ENCODE measurements at regions not wholly inside any gene's neighbourhood (a gene's known extent, or its start where the extent isn't known, plus 50 kb on each side); places are given as distances from the start of the nearest gene placed in this dataset.

DNA sequence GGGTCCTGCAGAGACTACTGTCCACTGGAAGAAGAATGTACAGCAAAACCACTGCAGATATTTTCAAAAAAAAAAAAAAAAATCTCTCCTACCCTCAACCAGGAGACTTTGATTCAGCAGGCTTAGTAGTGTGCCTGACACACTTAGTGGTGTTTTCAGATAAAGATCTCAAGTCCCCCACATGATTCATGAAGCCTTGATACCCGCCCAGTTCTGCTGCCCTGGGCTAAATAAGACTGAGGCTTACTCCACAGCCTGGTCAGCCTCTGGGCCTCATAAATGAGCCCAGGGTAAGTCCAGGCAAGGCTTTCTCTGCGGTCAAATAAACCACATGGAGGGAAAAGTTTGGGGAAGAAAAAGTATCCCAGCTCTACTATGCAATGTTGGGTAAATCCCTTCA is 222.1 kb upstream of the ARID1B start:
- Histone ChIP-seq H3K79me2 (replicated peaks; ENCODE audit: insufficient read depth) (no peaks in the 10 kb centered on the region), H2AFZ (no peak overlapping the region), H3K4me1 (ENCODE audit: insufficient read depth) (no peaks in the 10 kb centered on the region), H3K9me2 (ENCODE audit: insufficient read depth) (peaks cover 7% of the 10 kb centered on the region; the same call in 1 of the 2 replicates), H3K4me2 (no peak overlapping the region), H3K36me3 (ENCODE audit: insufficient read depth) (no peaks in the 10 kb centered on the region; the same call in 1 of the 2 replicates), H3K27me3 (ENCODE audit: insufficient read depth) (no peaks in the 10 kb centered on the region), H3K27ac (ENCODE audit: low read depth) (no peak overlapping the region), H3K4me3 (no peak overlapping the region), H4K20me1 (replicated peaks; ENCODE audit: insufficient read depth) (no peaks in the 10 kb centered on the region), H3F3A (replicated peaks; ENCODE audit: low read depth) (no peaks in the 10 kb centered on the region)
- Mint-ChIP-seq H3K9me3 (peaks cover 8% of the 10 kb centered on the region; the same call in 2 of the 3 replicates), H3K27ac (no peak overlapping the region), H3K36me3 (ENCODE audit: low read depth) (no peaks in the 10 kb centered on the region; the same call in 2 of the 3 replicates), H3K27me3 (ENCODE audit: insufficient read depth, low read depth, poor library complexity) (peaks cover 7% of the 10 kb centered on the region), H3K4me1 (no peaks in the 10 kb centered on the region), H3K4me3 (no peak overlapping the region)
- ATAC-seq (no peak), DNase-seq (ENCODE audit: low spot score) (no peak)
- no peak for TF ChIP-seq EZH2phosphoT487 (IDR thresholded peaks at IDR 0.05; ENCODE audit: unreplicated experiment)
- TF ChIP-seq, protein P1, sequence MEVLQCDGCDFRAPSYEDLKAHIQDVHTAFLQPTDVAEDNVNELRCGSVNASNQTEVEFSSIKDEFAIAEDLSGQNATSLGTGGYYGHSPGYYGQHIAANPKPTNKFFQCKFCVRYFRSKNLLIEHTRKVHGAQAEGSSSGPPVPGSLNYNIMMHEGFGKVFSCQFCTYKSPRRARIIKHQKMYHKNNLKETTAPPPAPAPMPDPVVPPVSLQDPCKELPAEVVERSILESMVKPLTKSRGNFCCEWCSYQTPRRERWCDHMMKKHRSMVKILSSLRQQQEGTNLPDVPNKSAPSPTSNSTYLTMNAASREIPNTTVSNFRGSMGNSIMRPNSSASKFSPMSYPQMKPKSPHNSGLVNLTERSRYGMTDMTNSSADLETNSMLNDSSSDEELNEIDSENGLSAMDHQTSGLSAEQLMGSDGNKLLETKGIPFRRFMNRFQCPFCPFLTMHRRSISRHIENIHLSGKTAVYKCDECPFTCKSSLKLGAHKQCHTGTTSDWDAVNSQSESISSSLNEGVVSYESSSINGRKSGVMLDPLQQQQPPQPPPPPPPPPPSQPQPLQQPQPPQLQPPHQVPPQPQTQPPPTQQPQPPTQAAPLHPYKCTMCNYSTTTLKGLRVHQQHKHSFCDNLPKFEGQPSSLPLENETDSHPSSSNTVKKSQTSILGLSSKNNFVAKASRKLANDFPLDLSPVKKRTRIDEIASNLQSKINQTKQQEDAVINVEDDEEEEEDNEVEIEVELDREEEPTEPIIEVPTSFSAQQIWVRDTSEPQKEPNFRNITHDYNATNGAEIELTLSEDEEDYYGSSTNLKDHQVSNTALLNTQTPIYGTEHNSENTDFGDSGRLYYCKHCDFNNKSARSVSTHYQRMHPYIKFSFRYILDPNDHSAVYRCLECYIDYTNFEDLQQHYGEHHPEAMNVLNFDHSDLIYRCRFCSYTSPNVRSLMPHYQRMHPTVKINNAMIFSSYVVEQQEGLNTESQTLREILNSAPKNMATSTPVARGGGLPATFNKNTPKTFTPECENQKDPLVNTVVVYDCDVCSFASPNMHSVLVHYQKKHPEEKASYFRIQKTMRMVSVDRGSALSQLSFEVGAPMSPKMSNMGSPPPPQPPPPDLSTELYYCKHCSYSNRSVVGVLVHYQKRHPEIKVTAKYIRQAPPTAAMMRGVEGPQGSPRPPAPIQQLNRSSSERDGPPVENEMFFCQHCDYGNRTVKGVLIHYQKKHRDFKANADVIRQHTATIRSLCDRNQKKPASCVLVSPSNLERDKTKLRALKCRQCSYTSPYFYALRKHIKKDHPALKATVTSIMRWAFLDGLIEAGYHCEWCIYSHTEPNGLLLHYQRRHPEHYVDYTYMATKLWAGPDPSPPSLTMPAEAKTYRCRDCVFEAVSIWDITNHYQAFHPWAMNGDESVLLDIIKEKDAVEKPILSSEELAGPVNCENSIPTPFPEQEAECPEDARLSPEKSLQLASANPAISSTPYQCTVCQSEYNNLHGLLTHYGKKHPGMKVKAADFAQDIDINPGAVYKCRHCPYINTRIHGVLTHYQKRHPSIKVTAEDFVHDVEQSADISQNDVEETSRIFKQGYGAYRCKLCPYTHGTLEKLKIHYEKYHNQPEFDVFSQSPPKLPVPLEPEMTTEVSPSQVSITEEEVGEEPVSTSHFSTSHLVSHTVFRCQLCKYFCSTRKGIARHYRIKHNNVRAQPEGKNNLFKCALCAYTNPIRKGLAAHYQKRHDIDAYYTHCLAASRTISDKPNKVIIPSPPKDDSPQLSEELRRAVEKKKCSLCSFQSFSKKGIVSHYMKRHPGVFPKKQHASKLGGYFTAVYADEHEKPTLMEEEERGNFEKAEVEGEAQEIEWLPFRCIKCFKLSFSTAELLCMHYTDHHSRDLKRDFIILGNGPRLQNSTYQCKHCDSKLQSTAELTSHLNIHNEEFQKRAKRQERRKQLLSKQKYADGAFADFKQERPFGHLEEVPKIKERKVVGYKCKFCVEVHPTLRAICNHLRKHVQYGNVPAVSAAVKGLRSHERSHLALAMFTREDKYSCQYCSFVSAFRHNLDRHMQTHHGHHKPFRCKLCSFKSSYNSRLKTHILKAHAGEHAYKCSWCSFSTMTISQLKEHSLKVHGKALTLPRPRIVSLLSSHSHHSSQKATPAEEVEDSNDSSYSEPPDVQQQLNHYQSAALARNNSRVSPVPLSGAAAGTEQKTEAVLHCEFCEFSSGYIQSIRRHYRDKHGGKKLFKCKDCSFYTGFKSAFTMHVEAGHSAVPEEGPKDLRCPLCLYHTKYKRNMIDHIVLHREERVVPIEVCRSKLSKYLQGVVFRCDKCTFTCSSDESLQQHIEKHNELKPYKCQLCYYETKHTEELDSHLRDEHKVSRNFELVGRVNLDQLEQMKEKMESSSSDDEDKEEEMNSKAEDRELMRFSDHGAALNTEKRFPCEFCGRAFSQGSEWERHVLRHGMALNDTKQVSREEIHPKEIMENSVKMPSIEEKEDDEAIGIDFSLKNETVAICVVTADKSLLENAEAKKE (CRISPR knock-in tag; IDR thresholded peaks at IDR 0.05): no peak
- no peak for TF ChIP-seq JUNB (IDR thresholded peaks at IDR 0.05; ENCODE audit: unreplicated experiment)
- TF ChIP-seq ZNF114 (CRISPR knock-in tag; IDR thresholded peaks at IDR 0.05): no peak
- no peak for TF ChIP-seq POLR2AphosphoS5 (IDR thresholded peaks at IDR 0.05; ENCODE audit: low read depth)
- no peak for TF ChIP-seq STAT1 (IDR thresholded peaks at IDR 0.05; ENCODE audit: unreplicated experiment)

DNA sequence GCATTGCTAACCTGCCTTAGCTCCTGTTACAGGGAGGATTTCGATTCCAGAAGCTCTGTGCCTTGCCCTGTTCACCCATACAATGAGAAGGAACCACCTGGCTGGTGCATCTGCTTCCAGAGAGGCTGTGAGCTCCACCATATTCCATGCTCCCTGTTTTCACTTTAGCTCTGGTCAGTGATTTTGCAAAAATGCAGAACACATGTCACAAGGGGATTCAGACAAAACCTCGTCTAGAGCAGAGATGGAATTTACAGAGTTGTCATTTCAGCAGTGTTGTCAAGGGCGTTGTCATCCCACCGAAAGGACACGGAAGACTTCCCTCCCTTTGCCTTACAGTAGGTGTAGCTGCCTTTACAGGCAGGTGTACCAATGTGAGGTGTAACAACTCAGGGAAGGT is 223.0 kb upstream of the ARID1B start:
- Histone ChIP-seq H3K27me3 (ENCODE audit: insufficient read depth) (no peaks in the 10 kb centered on the region), H3K4me1 (ENCODE audit: insufficient read depth) (no peaks in the 10 kb centered on the region), H3F3A (replicated peaks; ENCODE audit: low read depth) (no peaks in the 10 kb centered on the region), H4K20me1 (replicated peaks; ENCODE audit: insufficient read depth) (no peaks in the 10 kb centered on the region), H2AFZ (no peak overlapping the region), H3K9me2 (ENCODE audit: insufficient read depth) (peaks cover 7% of the 10 kb centered on the region; the same call in 1 of the 2 replicates), H3K4me3 (no peak overlapping the region), H3K27ac (ENCODE audit: low read depth) (no peak overlapping the region), H3K36me3 (ENCODE audit: insufficient read depth) (no peaks in the 10 kb centered on the region; the same call in 1 of the 2 replicates), H3K79me2 (replicated peaks; ENCODE audit: insufficient read depth) (no peaks in the 10 kb centered on the region), H3K4me2 (no peak overlapping the region)
- Mint-ChIP-seq H3K4me3 (no peak overlapping the region), H3K4me1 (no peaks in the 10 kb centered on the region), H3K9me3 (peaks cover 3% of the 10 kb centered on the region; the same call in 1 of the 3 replicates), H3K27me3 (ENCODE audit: insufficient read depth, low read depth, poor library complexity) (peaks cover 7% of the 10 kb centered on the region), H3K36me3 (ENCODE audit: low read depth) (no peaks in the 10 kb centered on the region), H3K27ac (no peak overlapping the region)
- ATAC-seq: no peak
- DNase-seq (ENCODE audit: low spot score): no peak
- TF ChIP-seq, protein P2, sequence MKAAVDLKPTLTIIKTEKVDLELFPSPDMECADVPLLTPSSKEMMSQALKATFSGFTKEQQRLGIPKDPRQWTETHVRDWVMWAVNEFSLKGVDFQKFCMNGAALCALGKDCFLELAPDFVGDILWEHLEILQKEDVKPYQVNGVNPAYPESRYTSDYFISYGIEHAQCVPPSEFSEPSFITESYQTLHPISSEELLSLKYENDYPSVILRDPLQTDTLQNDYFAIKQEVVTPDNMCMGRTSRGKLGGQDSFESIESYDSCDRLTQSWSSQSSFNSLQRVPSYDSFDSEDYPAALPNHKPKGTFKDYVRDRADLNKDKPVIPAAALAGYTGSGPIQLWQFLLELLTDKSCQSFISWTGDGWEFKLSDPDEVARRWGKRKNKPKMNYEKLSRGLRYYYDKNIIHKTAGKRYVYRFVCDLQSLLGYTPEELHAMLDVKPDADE (IDR thresholded peaks at IDR 0.05): no peak
- TF ChIP-seq ZNF331 (CRISPR knock-in tag; IDR thresholded peaks at IDR 0.05; ENCODE audit: low read depth): no peak
- no peak for TF ChIP-seq POLR2AphosphoS5 (IDR thresholded peaks at IDR 0.05; ENCODE audit: low read depth)
- TF ChIP-seq, protein P3, sequence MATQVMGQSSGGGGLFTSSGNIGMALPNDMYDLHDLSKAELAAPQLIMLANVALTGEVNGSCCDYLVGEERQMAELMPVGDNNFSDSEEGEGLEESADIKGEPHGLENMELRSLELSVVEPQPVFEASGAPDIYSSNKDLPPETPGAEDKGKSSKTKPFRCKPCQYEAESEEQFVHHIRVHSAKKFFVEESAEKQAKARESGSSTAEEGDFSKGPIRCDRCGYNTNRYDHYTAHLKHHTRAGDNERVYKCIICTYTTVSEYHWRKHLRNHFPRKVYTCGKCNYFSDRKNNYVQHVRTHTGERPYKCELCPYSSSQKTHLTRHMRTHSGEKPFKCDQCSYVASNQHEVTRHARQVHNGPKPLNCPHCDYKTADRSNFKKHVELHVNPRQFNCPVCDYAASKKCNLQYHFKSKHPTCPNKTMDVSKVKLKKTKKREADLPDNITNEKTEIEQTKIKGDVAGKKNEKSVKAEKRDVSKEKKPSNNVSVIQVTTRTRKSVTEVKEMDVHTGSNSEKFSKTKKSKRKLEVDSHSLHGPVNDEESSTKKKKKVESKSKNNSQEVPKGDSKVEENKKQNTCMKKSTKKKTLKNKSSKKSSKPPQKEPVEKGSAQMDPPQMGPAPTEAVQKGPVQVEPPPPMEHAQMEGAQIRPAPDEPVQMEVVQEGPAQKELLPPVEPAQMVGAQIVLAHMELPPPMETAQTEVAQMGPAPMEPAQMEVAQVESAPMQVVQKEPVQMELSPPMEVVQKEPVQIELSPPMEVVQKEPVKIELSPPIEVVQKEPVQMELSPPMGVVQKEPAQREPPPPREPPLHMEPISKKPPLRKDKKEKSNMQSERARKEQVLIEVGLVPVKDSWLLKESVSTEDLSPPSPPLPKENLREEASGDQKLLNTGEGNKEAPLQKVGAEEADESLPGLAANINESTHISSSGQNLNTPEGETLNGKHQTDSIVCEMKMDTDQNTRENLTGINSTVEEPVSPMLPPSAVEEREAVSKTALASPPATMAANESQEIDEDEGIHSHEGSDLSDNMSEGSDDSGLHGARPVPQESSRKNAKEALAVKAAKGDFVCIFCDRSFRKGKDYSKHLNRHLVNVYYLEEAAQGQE (IDR thresholded peaks at IDR 0.05; ENCODE audit: unreplicated experiment): no peak
- TF ChIP-seq NANOG (IDR thresholded peaks at IDR 0.05; ENCODE audit: borderline replicate concordance): no peak
- TF ChIP-seq CREB1 (CRISPR knock-in tag; IDR thresholded peaks at IDR 0.05; ENCODE audit: low read depth): no peak

Data from GM23338 (cell line).